SK-N-SH treated with all-trans-retinoic acid at 6 μM for 48 hours (cell line): ENCODE measurements at regions not wholly inside any gene's neighbourhood (a gene's known extent, or its start where the extent isn't known, plus 50 kb on each side); places are given as distances from the start of the nearest gene placed in this dataset.

ENCODE experiments used
- ATAC-seq: fragments of 200-7000 bp; cut with Tn5 transposase; 3 replicates; pipeline ENCODE4 v1.9.1; 2020; ENCODE audit warnings: mild to moderate bottlenecking, moderate library complexity
- ARNTL ChIP-seq: fragments of 450-650 bp; formaldehyde crosslinking; IDR thresholded peaks from 2 replicates; pipeline ENCODE4 v1.5.0; 2020; ENCODE audit warnings: low read depth, mild to moderate bottlenecking, moderate library complexity, borderline replicate concordance
- CREB5 ChIP-seq: fragments of 250-450 bp; sonication (Bioruptor Pico); IDR thresholded peaks from 2 replicates; pipeline ENCODE4 v1.5.1; 2020; ENCODE audit warnings: low read depth, mild to moderate bottlenecking, moderate library complexity
- CSDC2 ChIP-seq: fragments of 250-450 bp; sonication (Bioruptor Pico); IDR thresholded peaks from 2 replicates; pipeline ENCODE4 v1.5.0; 2020; ENCODE audit warnings: mild to moderate bottlenecking, moderate library complexity
- ESRRG ChIP-seq: fragments of 250-450 bp; sonication (Bioruptor Pico); IDR thresholded peaks from 2 replicates; pipeline ENCODE4 v1.6.1; 2021; ENCODE audit warnings: mild to moderate bottlenecking
- GLIS3 ChIP-seq: fragments of 250-450 bp; sonication (Bioruptor Pico); IDR thresholded peaks from 2 replicates; pipeline ENCODE4 v1.5.0; 2020; ENCODE audit warnings: mild to moderate bottlenecking, moderate library complexity
- ISL1 ChIP-seq: fragments of 250-450 bp; sonication (Bioruptor Pico); IDR thresholded peaks from 2 replicates; pipeline ENCODE4 v2.1.2; 2022; ENCODE audit warnings: mild to moderate bottlenecking, moderate library complexity
- OSR1 ChIP-seq: fragments of 250-450 bp; sonication (Bioruptor Pico); IDR thresholded peaks from 2 replicates; pipeline ENCODE4 v1.8.0; 2022; ENCODE audit warnings: moderate library complexity, mild to moderate bottlenecking, inconsistent platforms
- PATZ1 ChIP-seq: fragments of 250-450 bp; sonication (Bioruptor Pico); IDR thresholded peaks from 2 replicates; pipeline ENCODE4 v1.8.0; 2020; ENCODE audit warnings: mild to moderate bottlenecking, moderate library complexity, borderline replicate concordance
- RARB ChIP-seq: fragments of 250-450 bp; sonication (Bioruptor Pico); IDR thresholded peaks from 2 replicates; pipeline ENCODE4 v1.8.0; 2021; ENCODE audit warnings: mild to moderate bottlenecking, moderate library complexity
- TCF4 ChIP-seq: fragments of 250-450 bp; sonication (Bioruptor Pico); IDR thresholded peaks from 2 replicates; pipeline ENCODE4 v1.8.0; 2021; ENCODE audit warnings: mild to moderate bottlenecking, moderate library complexity, borderline replicate concordance
- TOX ChIP-seq: fragments of 250-450 bp; sonication (Bioruptor Pico); IDR thresholded peaks from 2 replicates; pipeline ENCODE4 v1.8.0; 2021; ENCODE audit warnings: mild to moderate bottlenecking, moderate library complexity, borderline replicate concordance
- TSHZ2 ChIP-seq: fragments of 250-450 bp; sonication (Bioruptor Pico); IDR thresholded peaks from 2 replicates; pipeline ENCODE4 v1.5.0; 2020; ENCODE audit warnings: mild to moderate bottlenecking, moderate library complexity
- ZC3H10 ChIP-seq: fragments of 250-450 bp; sonication (Bioruptor Pico); IDR thresholded peaks from 2 replicates; pipeline ENCODE4 v1.5.1; 2021; ENCODE audit warnings: mild to moderate bottlenecking, moderate library complexity
- ZFP30 ChIP-seq: fragments of 450-650 bp; formaldehyde crosslinking; IDR thresholded peaks from 2 replicates; pipeline ENCODE4 v1.5.0; 2022; ENCODE audit warnings: mild to moderate bottlenecking, moderate library complexity
- ZNF565 ChIP-seq: fragments of 450-650 bp; formaldehyde crosslinking; conservative IDR thresholded peaks from 2 replicates; pipeline ENCODE4 v1.5.0; 2020; ENCODE audit warnings: low read depth, mild to moderate bottlenecking, moderate library complexity
- ZNF70 ChIP-seq: fragments of 450-650 bp; formaldehyde crosslinking; IDR thresholded peaks from 2 replicates; pipeline ENCODE4 v1.5.0; 2020; ENCODE audit warnings: mild to moderate bottlenecking, moderate library complexity
- ZNF8 ChIP-seq: fragments of 450-650 bp; formaldehyde crosslinking; IDR thresholded peaks from 2 replicates; pipeline ENCODE4 v1.5.0; 2020; ENCODE audit warnings: mild to moderate bottlenecking, moderate library complexity
- TF ChIP-seq, protein P1 (sequence below): fragments of 250-450 bp; sonication (Bioruptor Pico); IDR thresholded peaks from 2 replicates; pipeline ENCODE4 v1.8.0; 2021; ENCODE audit warnings: low read depth, mild to moderate bottlenecking, moderate library complexity, borderline replicate concordance
- TF ChIP-seq, protein P2 (sequence below): fragments of 250-450 bp; sonication (Bioruptor Pico); IDR thresholded peaks from 2 replicates; pipeline ENCODE4 v1.5.1; 2021; ENCODE audit warnings: mild to moderate bottlenecking, moderate library complexity

GRCh38 chr5:5588386-5588785, 165.9 kb downstream of the ICE1 start:
- ATAC-seq, result no peak
- TF ChIP-seq TSHZ2 (CRISPR knock-in tag), result no peak
- TF ChIP-seq RARB (CRISPR knock-in tag), result no peak
- no peak for TF ChIP-seq ESRRG (CRISPR knock-in tag)
- no peak for TF ChIP-seq ZFP30 (CRISPR knock-in tag)
- TF ChIP-seq ZNF565 (CRISPR knock-in tag), result no peak
- no peak for TF ChIP-seq TOX (CRISPR knock-in tag)

DNA sequence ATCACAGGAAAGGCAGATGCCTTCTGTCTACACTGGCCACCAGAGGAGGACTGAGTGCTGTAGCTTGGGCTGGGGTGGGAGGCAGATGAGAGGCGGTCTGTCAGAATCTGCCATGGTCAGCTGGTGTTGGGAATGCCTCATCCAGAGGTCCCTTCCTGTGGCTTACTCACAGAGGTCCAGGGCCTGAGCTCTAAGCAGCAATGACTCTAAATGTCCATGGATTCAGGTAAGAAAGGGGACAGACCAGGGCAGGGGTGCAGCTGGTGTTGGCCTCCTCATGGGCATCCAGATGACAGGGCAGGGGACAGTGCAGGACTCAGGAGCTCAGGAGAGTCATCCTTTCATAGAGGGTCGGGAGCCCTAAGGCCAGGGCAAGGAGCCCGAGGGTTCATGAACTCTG, 165.0 kb downstream of the ICE1 start:
- no peak for ATAC-seq
- no peak for TF ChIP-seq ZNF8 (CRISPR knock-in tag)
- no peak for TF ChIP-seq ISL1 (CRISPR knock-in tag)
- no peak for TF ChIP-seq RARB (CRISPR knock-in tag)
- TF ChIP-seq, protein P1, sequence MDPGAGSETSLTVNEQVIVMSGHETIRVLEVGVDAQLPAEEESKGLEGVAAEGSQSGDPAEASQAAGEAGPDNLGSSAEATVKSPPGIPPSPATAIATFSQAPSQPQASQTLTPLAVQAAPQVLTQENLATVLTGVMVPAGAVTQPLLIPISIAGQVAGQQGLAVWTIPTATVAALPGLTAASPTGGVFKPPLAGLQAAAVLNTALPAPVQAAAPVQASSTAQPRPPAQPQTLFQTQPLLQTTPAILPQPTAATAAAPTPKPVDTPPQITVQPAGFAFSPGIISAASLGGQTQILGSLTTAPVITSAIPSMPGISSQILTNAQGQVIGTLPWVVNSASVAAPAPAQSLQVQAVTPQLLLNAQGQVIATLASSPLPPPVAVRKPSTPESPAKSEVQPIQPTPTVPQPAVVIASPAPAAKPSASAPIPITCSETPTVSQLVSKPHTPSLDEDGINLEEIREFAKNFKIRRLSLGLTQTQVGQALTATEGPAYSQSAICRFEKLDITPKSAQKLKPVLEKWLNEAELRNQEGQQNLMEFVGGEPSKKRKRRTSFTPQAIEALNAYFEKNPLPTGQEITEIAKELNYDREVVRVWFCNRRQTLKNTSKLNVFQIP (CRISPR knock-in tag), result no peak
- no peak for TF ChIP-seq ZNF70
- TF ChIP-seq OSR1, result no peak
- no peak for TF ChIP-seq ARNTL (CRISPR knock-in tag)
- TF ChIP-seq TCF4, result no peak
- no peak for TF ChIP-seq CSDC2 (CRISPR knock-in tag)
- TF ChIP-seq, protein P2, sequence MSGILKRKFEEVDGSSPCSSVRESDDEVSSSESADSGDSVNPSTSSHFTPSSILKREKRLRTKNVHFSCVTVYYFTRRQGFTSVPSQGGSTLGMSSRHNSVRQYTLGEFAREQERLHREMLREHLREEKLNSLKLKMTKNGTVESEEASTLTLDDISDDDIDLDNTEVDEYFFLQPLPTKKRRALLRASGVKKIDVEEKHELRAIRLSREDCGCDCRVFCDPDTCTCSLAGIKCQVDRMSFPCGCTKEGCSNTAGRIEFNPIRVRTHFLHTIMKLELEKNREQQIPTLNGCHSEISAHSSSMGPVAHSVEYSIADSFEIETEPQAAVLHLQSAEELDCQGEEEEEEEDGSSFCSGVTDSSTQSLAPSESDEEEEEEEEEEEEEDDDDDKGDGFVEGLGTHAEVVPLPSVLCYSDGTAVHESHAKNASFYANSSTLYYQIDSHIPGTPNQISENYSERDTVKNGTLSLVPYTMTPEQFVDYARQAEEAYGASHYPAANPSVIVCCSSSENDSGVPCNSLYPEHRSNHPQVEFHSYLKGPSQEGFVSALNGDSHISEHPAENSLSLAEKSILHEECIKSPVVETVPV (CRISPR knock-in tag), result no peak
- no peak for TF ChIP-seq PATZ1 (CRISPR knock-in tag)

DNA sequence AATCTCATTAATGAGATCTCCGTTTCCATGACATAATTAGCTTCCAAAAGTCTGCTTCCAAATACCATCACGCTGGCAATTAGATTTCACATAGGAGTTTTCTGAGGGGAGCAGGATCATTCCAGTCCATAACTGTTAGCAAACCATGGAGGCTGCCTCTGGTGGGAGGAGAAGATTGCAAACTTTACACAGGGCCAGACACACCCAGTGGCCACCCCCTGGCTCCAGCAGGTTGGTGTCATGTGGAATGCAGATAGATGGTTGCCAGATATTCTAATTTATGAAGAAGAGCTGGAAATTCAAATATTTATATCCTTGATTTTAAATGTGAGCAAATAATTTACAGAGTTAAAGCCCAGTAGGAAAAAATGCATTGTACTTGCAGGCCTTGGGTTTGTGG, 164.2 kb downstream of the ICE1 start:
- ATAC-seq, result no peak
- TF ChIP-seq TCF4 (no peak), CSDC2 (CRISPR knock-in tag) (no peak), ZC3H10 (CRISPR knock-in tag) (no peak), ARNTL (CRISPR knock-in tag) (no peak), TOX (CRISPR knock-in tag) (no peak), CREB5 (CRISPR knock-in tag) (no peak), GLIS3 (CRISPR knock-in tag) (no peak), ESRRG (CRISPR knock-in tag) (no peak), ZFP30 (CRISPR knock-in tag) (no peak), ZNF70 (no peak)
- TF ChIP-seq, protein P1 (CRISPR knock-in tag), result no peak
- TF ChIP-seq, protein P2 (CRISPR knock-in tag), result no peak
